Thyroid gland (tissue), 4 donors: ENCODE measurements at regions not wholly inside any gene's neighbourhood (a gene's known extent, or its start where the extent isn't known, plus 50 kb on each side); places are given as distances from the start of the nearest gene placed in this dataset.

Experiments
- DNase-seq, 2 donors: peaks; one replicate each; pipeline ENCODE4 v3.0.0-alpha.2; 2019
- H3K27ac ChIP-seq, 3 donors: fragments of 200-600 bp; sonication (generic); 1 replicate in 2 of 3; 2 replicates in 1 of 3; pipeline ENCODE4 v1.5.1; 2016 to 2019; ENCODE audit warnings: mild to moderate bottlenecking in 1 of 3, moderate library complexity in 1 of 3
- H3K27me3 ChIP-seq: fragments of 200-600 bp; sonication (generic); one replicate; pipeline ENCODE4 v1.5.1; 2019
- H3K36me3 ChIP-seq, 2 donors: fragments of 200-600 bp; sonication (generic); one replicate each; pipeline ENCODE4 v1.5.1; 2016 to 2019
- H3K4me1 ChIP-seq, 2 donors: fragments of 200-600 bp; sonication (generic); one replicate each; pipeline ENCODE4 v1.5.1; 2017 to 2019
- H3K4me3 ChIP-seq, 3 donors: fragments of 200-600 bp; sonication (generic); replicated peaks in 1 of 3; 1 replicate in 2 of 3; 2 replicates in 1 of 3; pipeline ENCODE4 v1.5.1; 2016; ENCODE audit warnings: mild to moderate bottlenecking in 1 of 3
- H3K9me3 ChIP-seq: fragments of 200-600 bp; sonication (generic); one replicate; pipeline ENCODE4 v1.5.1; 2017
- POLR2A ChIP-seq, 2 donors: fragments of 450-650 bp; IDR thresholded peaks; one replicate each; pipeline ENCODE4 v1.6.1; 2017; ENCODE audit warnings: antibody characterized with exemption in 2 of 2, mild to moderate bottlenecking in 2 of 2, moderate library complexity in 1 of 2
- WGBS, 2 donors: methylation state at CpG; one replicate each; pipeline ENCODE4 v1.1.5; 2017; 5-methylcytosine and 5-hydroxymethylcytosine counted together
- intact Hi-C: fragments of 100-400 bp; cut with DNase I; formaldehyde crosslinking; loops from one replicate; pipeline ENCODE4 v1.15.1; 2023
- TF ChIP-seq, protein P1 (sequence below), 6 experiments: fragments of 200-600 bp in 3 of 6; fragments of 450-650 bp in 3 of 6; sonication (generic) in 3 of 6; IDR thresholded peaks; one replicate each; pipeline ENCODE4 v1.5.1; 2016 to 2019; ENCODE audit warnings: antibody characterized with exemption in 6 of 6, mild to moderate bottlenecking in 2 of 6, inconsistent platforms in 1 of 6, moderate library complexity in 1 of 6

GRCh38 chr18:1865869-1866268 is 705.4 kb downstream of the METTL4 start:
- 94 to 100% methylated on average over 3 of the region's 3 CpGs for WGBS, 2 donors
- no peaks in the 10 kb centered on the region for H3K36me3 ChIP-seq
- H3K27ac ChIP-seq, result no peak overlapping the region
- H3K9me3 ChIP-seq, result no peaks in the 10 kb centered on the region
- no peak for TF ChIP-seq POLR2A (IDR thresholded peaks at IDR 0.05)
- TF ChIP-seq, protein P1, sequence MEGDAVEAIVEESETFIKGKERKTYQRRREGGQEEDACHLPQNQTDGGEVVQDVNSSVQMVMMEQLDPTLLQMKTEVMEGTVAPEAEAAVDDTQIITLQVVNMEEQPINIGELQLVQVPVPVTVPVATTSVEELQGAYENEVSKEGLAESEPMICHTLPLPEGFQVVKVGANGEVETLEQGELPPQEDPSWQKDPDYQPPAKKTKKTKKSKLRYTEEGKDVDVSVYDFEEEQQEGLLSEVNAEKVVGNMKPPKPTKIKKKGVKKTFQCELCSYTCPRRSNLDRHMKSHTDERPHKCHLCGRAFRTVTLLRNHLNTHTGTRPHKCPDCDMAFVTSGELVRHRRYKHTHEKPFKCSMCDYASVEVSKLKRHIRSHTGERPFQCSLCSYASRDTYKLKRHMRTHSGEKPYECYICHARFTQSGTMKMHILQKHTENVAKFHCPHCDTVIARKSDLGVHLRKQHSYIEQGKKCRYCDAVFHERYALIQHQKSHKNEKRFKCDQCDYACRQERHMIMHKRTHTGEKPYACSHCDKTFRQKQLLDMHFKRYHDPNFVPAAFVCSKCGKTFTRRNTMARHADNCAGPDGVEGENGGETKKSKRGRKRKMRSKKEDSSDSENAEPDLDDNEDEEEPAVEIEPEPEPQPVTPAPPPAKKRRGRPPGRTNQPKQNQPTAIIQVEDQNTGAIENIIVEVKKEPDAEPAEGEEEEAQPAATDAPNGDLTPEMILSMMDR (IDR thresholded peaks at IDR 0.05), result no peak
- no peak overlapping the region for H3K4me3 ChIP-seq
- no peak for DNase-seq
- H3K4me1 ChIP-seq, result no peaks in the 10 kb centered on the region
- H3K27me3 ChIP-seq, result no peaks in the 10 kb centered on the region
- intact Hi-C loops, result no loop called here

DNA sequence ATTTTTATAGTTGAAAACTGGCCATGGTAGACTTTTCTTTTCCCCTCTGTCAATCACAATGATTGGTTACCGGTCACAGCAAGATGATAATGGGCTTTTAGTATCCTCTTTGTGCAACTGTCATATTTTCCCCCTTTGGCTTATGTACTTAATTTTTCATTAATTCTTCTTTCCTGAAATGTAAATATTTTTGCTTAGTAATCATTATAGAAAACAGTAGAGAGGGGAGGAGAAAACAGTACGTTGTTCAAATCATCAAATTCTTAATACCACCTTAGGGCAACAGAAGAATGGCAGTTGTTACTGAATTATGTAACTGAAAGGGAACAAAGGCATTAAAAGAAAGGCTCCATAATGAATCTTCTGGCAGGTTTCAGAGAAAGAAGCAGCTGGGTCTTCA is 699.0 kb downstream of the METTL4 start:
- 81 to 85% methylated on average over 2 of the region's 2 CpGs for WGBS, 2 donors
- no peak for TF ChIP-seq POLR2A (IDR thresholded peaks at IDR 0.05)
- TF ChIP-seq, protein P1 (IDR thresholded peaks at IDR 0.05), result no peak

GRCh38 chr18:1875219-1875618 is 696.1 kb downstream of the METTL4 start:
- no peaks in the 10 kb centered on the region for H3K36me3 ChIP-seq

More for the DNA sequence above, 699.0 kb downstream of the METTL4 start:
- intact Hi-C loops, result no loop called here
- no peaks in the 10 kb centered on the region for H3K9me3 ChIP-seq
- no peaks in the 10 kb centered on the region for H3K4me1 ChIP-seq
- H3K4me3 ChIP-seq, result no peak overlapping the region
- H3K36me3 ChIP-seq, result no peaks in the 10 kb centered on the region
- H3K27ac ChIP-seq, result no peak overlapping the region
- H3K27me3 ChIP-seq, result no peaks in the 10 kb centered on the region
- DNase-seq, result no peak

DNA sequence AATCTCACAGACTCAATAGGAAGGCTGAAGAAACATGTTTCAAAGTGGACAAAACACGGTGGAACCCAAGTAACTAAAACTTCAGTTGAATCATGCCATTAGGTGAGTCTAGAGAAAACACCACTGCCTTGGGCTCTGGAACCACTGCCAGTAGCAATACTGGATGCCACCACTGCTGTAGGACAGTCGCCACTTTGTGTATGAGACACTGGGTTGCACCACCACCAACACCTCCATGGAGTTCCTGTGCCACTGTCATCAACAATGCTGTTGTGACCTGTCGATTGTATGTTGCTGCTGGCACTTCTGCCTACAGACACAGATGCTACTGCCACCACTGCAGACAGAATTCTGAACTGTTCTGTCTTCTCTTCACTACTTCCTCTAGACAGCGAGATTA is 686.7 kb downstream of the METTL4 start:
- Histone ChIP-seq H3K9me3 (no peaks in the 10 kb centered on the region), H3K36me3 (no peaks in the 10 kb centered on the region), H3K27ac (no peak overlapping the region), H3K27me3 (no peaks in the 10 kb centered on the region), H3K4me3 (no peak overlapping the region), H3K4me1 (no peaks in the 10 kb centered on the region)
- no peak for DNase-seq
- TF ChIP-seq POLR2A (IDR thresholded peaks at IDR 0.05), result no peak
- TF ChIP-seq, protein P1 (IDR thresholded peaks at IDR 0.05), result no peak
- intact Hi-C loops, result no loop called here
- 86 to 87% methylated on average over 4 of the region's 4 CpGs for WGBS, 2 donors

More at GRCh38 chr18:1875219-1875618, 696.1 kb downstream of the METTL4 start:
- 51 to 64% methylated on average over 3 of the region's 3 CpGs for WGBS, 2 donors
- DNase-seq, result no peak
- TF ChIP-seq, protein P1 (IDR thresholded peaks at IDR 0.05), result no peak
- TF ChIP-seq POLR2A (IDR thresholded peaks at IDR 0.05), result no peak
- intact Hi-C loops, result no loop called here
- Histone ChIP-seq H3K9me3 (no peaks in the 10 kb centered on the region), H3K4me1 (no peaks in the 10 kb centered on the region), H3K4me3 (no peak overlapping the region), H3K27ac (no peak overlapping the region), H3K27me3 (no peaks in the 10 kb centered on the region)

GRCh38 chr18:1891641-1892040 is 679.7 kb downstream of the METTL4 start:
- Histone ChIP-seq H3K27me3 (no peaks in the 10 kb centered on the region), H3K9me3 (no peaks in the 10 kb centered on the region), H3K4me1 (no peaks in the 10 kb centered on the region), H3K4me3 (no peak overlapping the region), H3K27ac (no peak overlapping the region), H3K36me3 (no peaks in the 10 kb centered on the region)
- intact Hi-C loops, result no loop called here
- DNase-seq, result no peak
- WGBS, 2 donors, result 69 to 76% methylated on average over 1 of the region's 1 CpG
- no peak for TF ChIP-seq POLR2A (IDR thresholded peaks at IDR 0.05)
- TF ChIP-seq, protein P1 (IDR thresholded peaks at IDR 0.05), result no peak
